Transverse colon (tissue), 4 donors: ENCODE measurements at regions not wholly inside any gene's neighbourhood (a gene's known extent, or its start where the extent isn't known, plus 50 kb on each side); places are given as distances from the start of the nearest gene placed in this dataset.

Experiments
- DNase-seq: peaks from one replicate; pipeline ENCODE4 v3.0.0-alpha.2; 2019
- H3K27ac ChIP-seq, 4 donors: fragments of 200-600 bp; sonication (generic); 2 replicates each; pipeline ENCODE4 v1.5.1; 2016 to 2018; ENCODE audit warnings: inconsistent platforms in 4 of 4
- H3K27me3 ChIP-seq: fragments of 200-600 bp; sonication (generic); 2 replicates; pipeline ENCODE4 v1.5.1; 2017; ENCODE audit warnings: inconsistent platforms
- H3K36me3 ChIP-seq, 4 donors: fragments of 200-600 bp; sonication (generic); 2 replicates each; pipeline ENCODE4 v1.5.1; 2017 to 2019; ENCODE audit warnings: inconsistent platforms in 4 of 4
- H3K4me1 ChIP-seq, 4 donors: fragments of 200-600 bp; sonication (generic); 2 replicates each; pipeline ENCODE4 v1.5.1; 2017 to 2020; ENCODE audit warnings: inconsistent platforms in 4 of 4
- H3K4me3 ChIP-seq, 4 donors: fragments of 200-600 bp; sonication (generic); 1 replicate in 1 of 4; 2 replicates in 3 of 4; pipeline versions ENCODE4 v1.5.1 to v1.6.1; 2017 to 2019; ENCODE audit warnings: inconsistent platforms in 4 of 4
- H3K9me3 ChIP-seq, 2 donors: fragments of 200-600 bp; sonication (generic); 2 replicates each; pipeline ENCODE4 v1.5.1; 2017 to 2019; ENCODE audit warnings: inconsistent platforms in 2 of 2
- EP300 ChIP-seq: sonication (generic); formaldehyde crosslinking; IDR thresholded peaks from one replicate; pipeline ENCODE4 v1.6.1; 2017; ENCODE audit warnings: antibody characterized with exemption, low read depth
- POLR2A ChIP-seq: fragments of 450-650 bp; IDR thresholded peaks from one replicate; pipeline ENCODE4 v1.6.1; 2016; ENCODE audit warnings: antibody characterized with exemption, mild to moderate bottlenecking, moderate library complexity
- POLR2AphosphoS5 ChIP-seq, 3 donors: sonication (generic); formaldehyde crosslinking; IDR thresholded peaks; one replicate each; pipeline ENCODE4 v1.6.1; 2016; ENCODE audit warnings: antibody characterized with exemption in 3 of 3
- WGBS, 2 donors: methylation state at CpG; one replicate each; pipeline ENCODE4 v1.1.5; 2018; ENCODE audit warnings: low coverage in 1 of 2; 5-methylcytosine and 5-hydroxymethylcytosine counted together
- in situ Hi-C, 4 donors: fragments of 200-750 bp; cut with MboI; loops; one replicate each; pipeline versions ENCODE4 v1.15.0 to v1.15.1; 2017; ENCODE audit warnings: low sequenced_read_pairs in 3 of 4, low pct_ligation_motif_present in 1 of 4, low pct_unique_long_range_greater_than_20kb in 1 of 4
- intact Hi-C: fragments of 100-400 bp; cut with DNase I; formaldehyde crosslinking; loops from one replicate; pipeline ENCODE4 v1.15.1; 2023; ENCODE audit warnings: low total_unique reads
- TF ChIP-seq, protein P1 (sequence below), 5 experiments: fragments of 200-600 bp in 3 of 5; fragments of 450-650 bp in 2 of 5; sonication (generic) in 3 of 5; IDR thresholded peaks; 1 replicate in 2 of 5; 2 replicates in 3 of 5; pipeline ENCODE4 v1.5.1; 2016 to 2017; ENCODE audit warnings: antibody characterized with exemption in 5 of 5, inconsistent platforms in 3 of 5, mild to moderate bottlenecking in 2 of 5, moderate library complexity in 1 of 5

DNA sequence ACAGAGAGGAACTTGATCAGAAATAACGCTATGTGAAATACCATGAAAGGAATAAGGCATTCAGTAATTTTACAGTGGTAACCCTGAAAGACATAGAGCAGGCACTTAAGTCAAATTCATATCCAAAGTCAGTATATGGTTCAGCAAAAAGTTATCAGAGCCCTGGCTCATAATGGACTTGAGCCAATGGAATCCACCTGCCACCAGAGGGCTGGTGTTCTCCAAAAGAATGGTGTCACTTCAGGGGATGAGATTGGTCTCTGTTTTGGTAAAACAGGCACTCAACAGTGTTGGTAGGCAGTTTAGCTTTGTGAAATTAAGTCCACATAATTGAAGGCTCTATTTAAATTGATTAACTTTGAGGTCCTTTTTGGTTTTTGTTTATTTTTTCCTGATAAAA lies 93.9 kb downstream of the LIG4 start:
- no peaks in the 10 kb centered on the region for H3K36me3 ChIP-seq
- 86% methylated on average over 1 of the region's 1 CpG for WGBS, 2 donors
- DNase-seq: no peak
- no peak overlapping the region for H3K27ac ChIP-seq
- TF ChIP-seq POLR2A (no peak), POLR2AphosphoS5 (IDR thresholded peaks at IDR 0.05) (no peak), EP300 (no peak)
- TF ChIP-seq, protein P1, sequence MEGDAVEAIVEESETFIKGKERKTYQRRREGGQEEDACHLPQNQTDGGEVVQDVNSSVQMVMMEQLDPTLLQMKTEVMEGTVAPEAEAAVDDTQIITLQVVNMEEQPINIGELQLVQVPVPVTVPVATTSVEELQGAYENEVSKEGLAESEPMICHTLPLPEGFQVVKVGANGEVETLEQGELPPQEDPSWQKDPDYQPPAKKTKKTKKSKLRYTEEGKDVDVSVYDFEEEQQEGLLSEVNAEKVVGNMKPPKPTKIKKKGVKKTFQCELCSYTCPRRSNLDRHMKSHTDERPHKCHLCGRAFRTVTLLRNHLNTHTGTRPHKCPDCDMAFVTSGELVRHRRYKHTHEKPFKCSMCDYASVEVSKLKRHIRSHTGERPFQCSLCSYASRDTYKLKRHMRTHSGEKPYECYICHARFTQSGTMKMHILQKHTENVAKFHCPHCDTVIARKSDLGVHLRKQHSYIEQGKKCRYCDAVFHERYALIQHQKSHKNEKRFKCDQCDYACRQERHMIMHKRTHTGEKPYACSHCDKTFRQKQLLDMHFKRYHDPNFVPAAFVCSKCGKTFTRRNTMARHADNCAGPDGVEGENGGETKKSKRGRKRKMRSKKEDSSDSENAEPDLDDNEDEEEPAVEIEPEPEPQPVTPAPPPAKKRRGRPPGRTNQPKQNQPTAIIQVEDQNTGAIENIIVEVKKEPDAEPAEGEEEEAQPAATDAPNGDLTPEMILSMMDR (IDR thresholded peaks at IDR 0.05): no peak
- no peaks in the 10 kb centered on the region for H3K9me3 ChIP-seq
- intact Hi-C loops (loop anchor here (5.0 kb wide), 1 partner anchor 581 kb away; no protein-coding TSS in a partner anchor), in situ Hi-C loops (no loop called here)
- H3K4me1 ChIP-seq: no peaks in the 10 kb centered on the region
- H3K27me3 ChIP-seq: no peaks in the 10 kb centered on the region
- H3K4me3 ChIP-seq: no peak overlapping the region

- intact Hi-C loops (loop anchor here (5.0 kb wide), 1 partner anchor 581 kb away; no protein-coding TSS in a partner anchor), in situ Hi-C loops (no loop called here)
- Histone ChIP-seq H3K36me3 (no peaks in the 10 kb centered on the region), H3K27ac (no peak overlapping the region), H3K9me3 (no peaks in the 10 kb centered on the region), H3K4me1 (no peaks in the 10 kb centered on the region), H3K4me3 (no peak overlapping the region), H3K27me3 (no peaks in the 10 kb centered on the region)
- no peak for TF ChIP-seq POLR2AphosphoS5 (IDR thresholded peaks at IDR 0.05)
- TF ChIP-seq EP300: no peak
- TF ChIP-seq, protein P1 (IDR thresholded peaks at IDR 0.05): no peak
- TF ChIP-seq POLR2A: no peak
- 26 to 53% methylated on average over 4 to 7 of the region's 7 CpGs for WGBS, 2 donors
- DNase-seq: no peak
Measured at GRCh38 chr13:108120856-108121255, 94.5 kb downstream of the LIG4 start.

GRCh38 chr13:108120302-108120701 lies 95.0 kb downstream of the LIG4 start:
- in situ Hi-C loops: no loop called here
- H3K36me3 ChIP-seq: no peaks in the 10 kb centered on the region
- no peak for DNase-seq
- 66 to 86% methylated on average over 1 to 6 of the region's 6 CpGs for WGBS, 2 donors
- no peaks in the 10 kb centered on the region for H3K4me1 ChIP-seq
- H3K27me3 ChIP-seq: no peaks in the 10 kb centered on the region
- intact Hi-C loops: loop anchor here (5.0 kb wide), 1 partner anchor 582 kb away; no protein-coding TSS in a partner anchor
- no peak overlapping the region for H3K27ac ChIP-seq
- H3K9me3 ChIP-seq: no peaks in the 10 kb centered on the region
- TF ChIP-seq, protein P1 (IDR thresholded peaks at IDR 0.05): no peak
- no peak for TF ChIP-seq EP300
- TF ChIP-seq POLR2A: no peak
- no peak for TF ChIP-seq POLR2AphosphoS5 (IDR thresholded peaks at IDR 0.05)
- no peak overlapping the region for H3K4me3 ChIP-seq

GRCh38 chr13:108115738-108116137 lies 99.6 kb downstream of the LIG4 start:
- H3K27ac ChIP-seq: no peak overlapping the region
- no peak for DNase-seq
- TF ChIP-seq POLR2A (no peak), EP300 (no peak), POLR2AphosphoS5 (IDR thresholded peaks at IDR 0.05) (no peak)
- TF ChIP-seq, protein P1 (IDR thresholded peaks at IDR 0.05): no peak
- WGBS, 2 donors: 40 to 47% methylated on average over 1 of the region's 1 CpG
- no peaks in the 10 kb centered on the region for H3K27me3 ChIP-seq
- in situ Hi-C loops (no loop called here), intact Hi-C loops (no loop called here)
- H3K9me3 ChIP-seq: no peaks in the 10 kb centered on the region
- no peaks in the 10 kb centered on the region for H3K36me3 ChIP-seq
- H3K4me3 ChIP-seq: no peak overlapping the region
- no peaks in the 10 kb centered on the region for H3K4me1 ChIP-seq
